HEK293T (cell line): ENCODE measurements at regions not wholly inside any gene's neighbourhood (a gene's known extent, or its start where the extent isn't known, plus 50 kb on each side); places are given as distances from the start of the nearest gene placed in this dataset.

ENCODE experiments used
- CTCF ChIA-PET: fragments of 350-600 bp; formaldehyde crosslinking; extraction: SDS; loops from one replicate; lab custom pipeline; 2021; ENCODE audit warnings: antibody characterized with exemption, inconsistent platforms; lab: Yijun Ruan, JAX
- POLR2A ChIA-PET: fragments of 350-600 bp; formaldehyde crosslinking; extraction: SDS; loops from one replicate; lab custom pipeline; 2020; ENCODE audit warnings: antibody characterized with exemption, inconsistent platforms; lab: Yijun Ruan, JAX
- DNase-seq: peaks from one replicate; pipeline ENCODE4 v3.0.0; 2012; ENCODE audit warnings: mixed read lengths; ENCODE audit errors: extremely low spot score
- ARNT ChIP-seq: fragments of 450-650 bp; IDR thresholded peaks from 2 replicates; pipeline ENCODE4 v1.6.1; 2017; ENCODE audit warnings: mild to moderate bottlenecking
- BHLHE40 ChIP-seq: fragments of 450-650 bp; IDR thresholded peaks from 2 replicates; pipeline ENCODE4 v1.6.1; 2016; ENCODE audit warnings: mild to moderate bottlenecking, moderate library complexity, borderline replicate concordance
- CTBP1 ChIP-seq: fragments of 450-650 bp; IDR thresholded peaks from 2 replicates; pipeline ENCODE4 v1.6.1; 2016; ENCODE audit warnings: borderline replicate concordance
- ELF4 ChIP-seq: fragments of 450-650 bp; IDR thresholded peaks from 2 replicates; pipeline ENCODE4 v1.6.1; 2017; ENCODE audit warnings: antibody characterized with exemption
- FOXA1 ChIP-seq: fragments of 450-650 bp; IDR thresholded peaks from 2 replicates; pipeline ENCODE4 v1.6.1; 2016; ENCODE audit warnings: mild to moderate bottlenecking
- FOXK2 ChIP-seq: fragments of 450-650 bp; IDR thresholded peaks from 2 replicates; pipeline ENCODE4 v1.6.1; 2016; ENCODE audit warnings: mild to moderate bottlenecking
- FOXM1 ChIP-seq: fragments of 450-650 bp; IDR thresholded peaks from 2 replicates; pipeline ENCODE4 v1.6.1; 2017; ENCODE audit warnings: mild to moderate bottlenecking, borderline replicate concordance
- HDGF ChIP-seq: fragments of 450-650 bp; IDR thresholded peaks from 2 replicates; pipeline ENCODE4 v1.6.1; 2017; ENCODE audit warnings: antibody characterized with exemption, borderline replicate concordance
- L3MBTL2 ChIP-seq: fragments of 450-650 bp; conservative IDR thresholded peaks from 2 replicates; pipeline ENCODE4 v1.6.1; 2016; ENCODE audit warnings: mild to moderate bottlenecking
- LEF1 ChIP-seq: fragments of 450-650 bp; IDR thresholded peaks from 2 replicates; pipeline ENCODE4 v1.6.1; 2017; ENCODE audit warnings: mild to moderate bottlenecking, borderline replicate concordance
- NFRKB ChIP-seq: fragments of 450-650 bp; IDR thresholded peaks from 2 replicates; pipeline ENCODE4 v1.6.1; 2016; ENCODE audit warnings: mild to moderate bottlenecking, moderate library complexity
- PKNOX1 ChIP-seq: fragments of 450-650 bp; IDR thresholded peaks from 2 replicates; pipeline ENCODE4 v1.6.1; 2016
- SP1 ChIP-seq: fragments of 450-650 bp; IDR thresholded peaks from 2 replicates; pipeline ENCODE4 v1.6.1; 2017
- SUZ12 ChIP-seq: fragments of 450-650 bp; IDR thresholded peaks from 2 replicates; pipeline ENCODE4 v1.6.1; 2016; ENCODE audit warnings: mild to moderate bottlenecking
- TARDBP ChIP-seq: fragments of 450-650 bp; IDR thresholded peaks from 2 replicates; pipeline ENCODE4 v1.6.1; 2016
- ZNF384 ChIP-seq: fragments of 450-650 bp; IDR thresholded peaks from 2 replicates; pipeline ENCODE4 v1.6.1; 2016

GRCh38 chr6:101113468-101114260 is 232.5 kb upstream of the ASCC3 start:
- ChIA-PET POLR2A (no interaction called here), CTCF (interaction anchor here (0.5 kb wide), 1 partner anchor 997 kb away, joined by 4 read pairs; no protein-coding TSS in a partner anchor)
- DNase-seq = no peak
- TF ChIP-seq BHLHE40 (no peak), ZNF384 (no peak), FOXM1 (no peak), ELF4 (no peak), SP1 (no peak), NFRKB (no peak), HDGF (no peak), PKNOX1 (no peak), L3MBTL2 (no peak)

DNA sequence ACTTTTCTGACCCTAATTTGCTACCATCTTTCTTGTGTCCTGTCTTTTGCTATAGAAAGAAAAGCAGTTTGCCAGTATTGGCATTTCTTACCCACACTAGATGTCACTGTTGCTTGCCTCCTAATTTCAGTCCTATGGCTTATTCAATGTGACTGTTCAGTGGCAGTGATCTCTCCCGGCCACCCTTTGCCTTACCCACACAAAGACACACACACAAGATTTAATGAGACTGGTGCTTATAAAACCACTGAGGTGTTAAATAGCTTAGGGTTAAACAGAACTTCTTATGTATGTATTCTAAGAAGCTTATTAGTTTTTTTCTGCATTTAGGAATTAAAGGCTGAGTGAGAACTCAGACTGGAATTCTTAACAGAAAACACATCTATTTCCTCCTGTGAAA is 233.6 kb upstream of the ASCC3 start:
- TF ChIP-seq FOXM1 (no peak), BHLHE40 (no peak), HDGF (no peak), FOXK2 (no peak)
- ChIA-PET CTCF (no interaction called here), POLR2A (no interaction called here)
- peak; percentile 49 for DNase-seq

- no peak for DNase-seq
- POLR2A ChIA-PET = no interaction called here
- no peak for TF ChIP-seq FOXM1
- no peak for TF ChIP-seq ELF4
- TF ChIP-seq SUZ12 = no peak
- no peak for TF ChIP-seq NFRKB
- TF ChIP-seq ZNF384 = no peak
- TF ChIP-seq FOXA1 = no peak
- TF ChIP-seq L3MBTL2 = no peak
- TF ChIP-seq PKNOX1 = no peak
- no peak for TF ChIP-seq HDGF
- TF ChIP-seq LEF1 = no peak
- TF ChIP-seq CTBP1 = no peak
- TF ChIP-seq FOXK2 = no peak
- no peak for TF ChIP-seq ARNT
- TF ChIP-seq TARDBP = no peak
- CTCF ChIA-PET = no interaction called here
These were observed 235.2 kb upstream of the ASCC3 start for GRCh38 chr6:101116337-101116736.

- POLR2A ChIA-PET = no interaction called here
- peak; percentile 9 for DNase-seq
- TF ChIP-seq L3MBTL2 (no peak), SUZ12 (no peak), NFRKB (no peak), PKNOX1 (no peak), FOXK2 (no peak), ZNF384 (no peak), CTBP1 (no peak), ELF4 (no peak), SP1 (no peak), HDGF (no peak), FOXM1 (no peak), FOXA1 (no peak), LEF1 (no peak), TARDBP (no peak), BHLHE40 (no peak), ARNT (no peak)
- CTCF ChIA-PET = interaction anchor here (0.7 kb wide), 1 partner anchor 498 kb away, joined by 5 read pairs; no protein-coding TSS in a partner anchor
These were observed 236.4 kb upstream of the ASCC3 start for GRCh38 chr6:101117393-101118135.

DNA sequence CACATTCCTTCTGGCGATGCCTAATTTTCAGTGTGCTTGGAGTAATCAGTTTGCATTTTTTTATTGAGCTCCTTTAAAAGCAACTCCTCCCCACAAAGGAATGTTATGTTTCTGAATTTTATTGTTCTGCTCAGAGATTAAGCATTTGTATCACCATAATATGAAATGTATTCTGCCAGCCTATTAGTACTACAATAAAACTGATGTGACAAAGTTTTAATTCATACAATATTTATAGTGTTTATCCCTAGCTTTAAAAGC is 236.9 kb upstream of the ASCC3 start:
- ChIA-PET CTCF (interaction anchor here (0.7 kb wide), 1 partner anchor 498 kb away, joined by 5 read pairs; no protein-coding TSS in a partner anchor), POLR2A (no interaction called here)
- DNase-seq = no peak
- no peak for TF ChIP-seq HDGF

- TF ChIP-seq PKNOX1 = no peak
- no peak for TF ChIP-seq BHLHE40
- no peak for TF ChIP-seq ARNT
- TF ChIP-seq FOXA1 = no peak
- no peak for TF ChIP-seq CTBP1
- no peak for TF ChIP-seq L3MBTL2
- TF ChIP-seq FOXK2 = no peak
- TF ChIP-seq TARDBP = no peak
- no peak for TF ChIP-seq LEF1
- no peak for TF ChIP-seq SUZ12
- no peak for TF ChIP-seq ELF4
- TF ChIP-seq HDGF = no peak
- no peak for TF ChIP-seq NFRKB
- no peak for DNase-seq
- POLR2A ChIA-PET = no interaction called here
- CTCF ChIA-PET = interaction anchor here (0.6 kb wide), 1 partner anchor 1236 kb away, joined by 3 read pairs; no protein-coding TSS in a partner anchor
These were observed 239.6 kb upstream of the ASCC3 start for GRCh38 chr6:101120747-101121146.
